Lower leg skin (tissue), 3 donors: ENCODE measurements at regions not wholly inside any gene's neighbourhood (a gene's known extent, or its start where the extent isn't known, plus 50 kb on each side); places are given as distances from the start of the nearest gene placed in this dataset.

Experiments used
- POLR2A ChIP-seq, 2 donors: fragments of 450-650 bp; IDR thresholded peaks; one replicate each; pipeline ENCODE4 v1.6.1; 2016 to 2017; ENCODE audit warnings: antibody characterized with exemption in 2 of 2, mild to moderate bottlenecking in 1 of 2, moderate library complexity in 1 of 2
- TF ChIP-seq, protein P1 (sequence below), 3 donors: fragments of 450-650 bp; IDR thresholded peaks; one replicate each; pipeline ENCODE4 v1.5.1; 2016; ENCODE audit warnings: antibody characterized with exemption in 3 of 3, mild to moderate bottlenecking in 3 of 3, moderate library complexity in 2 of 3

DNA sequence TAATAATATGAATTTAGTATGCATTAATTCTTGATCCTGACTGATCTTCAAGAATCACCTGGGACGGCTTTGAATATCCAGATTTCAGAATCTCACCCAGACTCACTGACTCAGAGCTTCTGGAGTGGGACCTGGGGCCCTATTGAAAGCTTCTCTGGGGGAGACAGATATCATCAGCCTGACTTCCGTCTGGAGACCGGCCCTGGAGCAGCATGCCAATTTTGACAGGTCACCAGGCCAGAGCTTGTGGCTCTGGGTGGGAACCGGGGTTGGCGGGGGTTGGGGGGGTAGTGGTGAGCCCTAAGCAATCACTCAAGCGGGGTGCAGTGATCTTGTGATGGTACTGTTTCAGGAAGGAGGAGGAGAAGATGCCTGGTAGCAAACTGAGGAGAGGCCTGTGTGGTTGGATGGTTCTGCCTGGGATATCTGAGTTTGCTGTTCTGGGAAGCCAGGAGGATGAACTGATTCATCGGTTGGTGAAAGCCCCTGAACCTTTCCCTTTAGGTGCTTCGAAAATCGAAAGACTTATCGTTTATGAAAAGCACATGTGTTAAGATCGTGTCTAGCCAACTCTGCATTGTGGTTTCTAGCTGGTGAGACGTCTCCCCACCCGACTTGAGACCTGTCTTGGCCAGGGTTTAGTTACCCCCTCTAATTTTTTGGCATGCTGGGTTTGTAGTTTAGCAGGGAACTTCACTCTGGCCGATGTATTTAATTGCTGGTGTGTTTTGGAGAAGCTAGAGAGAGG lies 263.9 kb upstream of the C2CD4B start:
- no peak for TF ChIP-seq POLR2A (IDR thresholded peaks at IDR 0.05)
- TF ChIP-seq, protein P1, sequence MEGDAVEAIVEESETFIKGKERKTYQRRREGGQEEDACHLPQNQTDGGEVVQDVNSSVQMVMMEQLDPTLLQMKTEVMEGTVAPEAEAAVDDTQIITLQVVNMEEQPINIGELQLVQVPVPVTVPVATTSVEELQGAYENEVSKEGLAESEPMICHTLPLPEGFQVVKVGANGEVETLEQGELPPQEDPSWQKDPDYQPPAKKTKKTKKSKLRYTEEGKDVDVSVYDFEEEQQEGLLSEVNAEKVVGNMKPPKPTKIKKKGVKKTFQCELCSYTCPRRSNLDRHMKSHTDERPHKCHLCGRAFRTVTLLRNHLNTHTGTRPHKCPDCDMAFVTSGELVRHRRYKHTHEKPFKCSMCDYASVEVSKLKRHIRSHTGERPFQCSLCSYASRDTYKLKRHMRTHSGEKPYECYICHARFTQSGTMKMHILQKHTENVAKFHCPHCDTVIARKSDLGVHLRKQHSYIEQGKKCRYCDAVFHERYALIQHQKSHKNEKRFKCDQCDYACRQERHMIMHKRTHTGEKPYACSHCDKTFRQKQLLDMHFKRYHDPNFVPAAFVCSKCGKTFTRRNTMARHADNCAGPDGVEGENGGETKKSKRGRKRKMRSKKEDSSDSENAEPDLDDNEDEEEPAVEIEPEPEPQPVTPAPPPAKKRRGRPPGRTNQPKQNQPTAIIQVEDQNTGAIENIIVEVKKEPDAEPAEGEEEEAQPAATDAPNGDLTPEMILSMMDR (IDR thresholded peaks at IDR 0.05): no peak
